Activated T-cell treated with anti-CD3 and anti-CD28 coated beads, Interleukin-2, amount 50 U/mL, for 4 hours (primary cell): ENCODE measurements at regions not wholly inside any gene's neighbourhood (a gene's known extent, or its start where the extent isn't known, plus 50 kb on each side); places are given as distances from the start of the nearest gene placed in this dataset.

ENCODE experiments used
- ATAC-seq, 2 donors: fragments of 200-7000 bp; cut with Tn5 transposase; one replicate each; pipeline ENCODE4 v1.10.0; 2021
- DNase-seq: peaks from one replicate; pipeline ENCODE4 v3.0.0-alpha.2; 2020
- H3K27me3 Mint-ChIP-seq: one replicate; pipeline ENCODE4 v1.8.0; 2021; ENCODE audit warnings: low read depth, mixed read lengths
- H3K36me3 Mint-ChIP-seq: one replicate; pipeline ENCODE4 v1.8.0; 2022; ENCODE audit warnings: mixed read lengths; ENCODE audit not compliant: insufficient read depth
- H3K4me1 Mint-ChIP-seq: one replicate; pipeline ENCODE4 v1.8.0; 2021; ENCODE audit warnings: low read depth, mixed read lengths
- H3K4me3 Mint-ChIP-seq: one replicate; pipeline ENCODE4 v1.8.0; 2021; ENCODE audit warnings: mild to moderate bottlenecking, moderate library complexity, mixed read lengths
- H3K9me3 Mint-ChIP-seq: one replicate; pipeline ENCODE4 v1.8.0; 2021; ENCODE audit warnings: mixed read lengths

DNA sequence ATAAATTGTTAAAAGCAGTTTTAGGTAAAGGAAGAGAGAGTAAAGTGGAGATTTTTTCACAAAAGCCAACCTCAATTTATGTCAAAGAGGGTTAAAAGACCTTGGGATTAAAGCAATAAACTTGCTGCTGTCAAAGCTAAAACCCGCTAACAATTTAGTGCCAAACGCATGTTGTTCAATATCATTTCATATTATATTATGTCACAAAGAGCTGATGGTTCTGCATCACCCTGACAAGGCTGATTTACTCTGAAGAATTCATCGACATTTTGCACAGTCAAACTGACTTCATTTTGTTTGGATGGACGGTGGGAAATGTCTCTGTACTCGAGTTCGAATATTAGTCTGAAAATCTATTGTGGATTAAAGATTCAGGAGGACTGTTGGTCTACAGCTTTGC, 315.8 kb upstream of the TSHZ3 start:
- H3K4me1 Mint-ChIP-seq, result no peaks in the 10 kb centered on the region
- H3K36me3 Mint-ChIP-seq, result no peaks in the 10 kb centered on the region
- ATAC-seq (no peak), DNase-seq (no peak)
- no peaks in the 10 kb centered on the region for H3K27me3 Mint-ChIP-seq
- H3K4me3 Mint-ChIP-seq, result no peak overlapping the region
- no peaks in the 10 kb centered on the region for H3K9me3 Mint-ChIP-seq

DNA sequence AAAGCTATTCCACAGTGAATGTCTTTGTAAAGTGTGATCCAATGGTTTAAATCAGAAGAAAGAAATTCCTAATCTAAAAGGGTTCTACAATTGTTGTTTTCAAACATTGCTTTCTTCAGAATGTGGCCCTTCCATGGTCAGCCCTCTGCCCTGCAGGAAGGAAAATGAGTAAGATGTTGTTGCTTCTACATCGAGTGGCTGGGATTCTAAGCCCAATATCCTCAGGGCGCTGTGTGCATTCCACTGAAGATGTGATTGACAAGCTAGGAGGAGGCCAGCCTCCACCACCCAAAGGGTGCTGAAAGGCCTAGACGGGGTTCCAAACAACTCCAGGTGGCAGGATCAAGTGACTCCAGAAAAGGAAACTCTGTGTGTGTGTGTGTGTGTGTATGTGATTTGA, 316.9 kb upstream of the TSHZ3 start:
- no peaks in the 10 kb centered on the region for H3K9me3 Mint-ChIP-seq
- H3K4me3 Mint-ChIP-seq, result no peak overlapping the region
- ATAC-seq (no peak), DNase-seq (no peak)
- no peaks in the 10 kb centered on the region for H3K4me1 Mint-ChIP-seq
- no peaks in the 10 kb centered on the region for H3K36me3 Mint-ChIP-seq
- no peaks in the 10 kb centered on the region for H3K27me3 Mint-ChIP-seq

GRCh38 chr19:31667106-31667505, 317.9 kb upstream of the TSHZ3 start:
- no peaks in the 10 kb centered on the region for H3K4me1 Mint-ChIP-seq
- H3K4me3 Mint-ChIP-seq, result no peak overlapping the region
- H3K9me3 Mint-ChIP-seq, result no peaks in the 10 kb centered on the region
- no peaks in the 10 kb centered on the region for H3K36me3 Mint-ChIP-seq
- DNase-seq, result no peak
- no peaks in the 10 kb centered on the region for H3K27me3 Mint-ChIP-seq
- ATAC-seq, result no peak

- H3K27me3 Mint-ChIP-seq, result peaks cover 2% of the 10 kb centered on the region
- DNase-seq (no peak), ATAC-seq (no peak)
- H3K9me3 Mint-ChIP-seq, result no peaks in the 10 kb centered on the region
- no peaks in the 10 kb centered on the region for H3K4me1 Mint-ChIP-seq
- H3K36me3 Mint-ChIP-seq, result no peaks in the 10 kb centered on the region
- H3K4me3 Mint-ChIP-seq, result no peak overlapping the region
Observed at GRCh38 chr19:31668921-31669320, 319.7 kb upstream of the TSHZ3 start.

DNA sequence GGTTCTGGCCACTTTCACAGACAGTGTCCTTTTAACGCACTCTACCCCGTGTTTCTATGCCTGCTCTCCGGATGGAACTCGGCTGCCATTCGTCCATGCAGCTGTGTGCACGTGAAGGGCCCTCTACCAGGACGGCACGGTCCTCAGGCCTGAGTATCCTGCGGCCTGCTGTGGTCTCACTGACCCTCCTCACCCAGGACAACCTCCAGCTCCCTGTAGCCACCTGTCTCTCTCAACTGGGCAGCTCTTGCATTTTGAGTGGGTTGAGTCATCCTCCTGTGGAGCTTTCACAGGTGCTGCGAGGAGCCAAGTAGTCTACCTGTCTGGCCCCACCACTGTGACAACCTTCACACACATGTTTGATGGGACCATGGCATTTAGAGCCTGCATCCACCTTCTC, 321.7 kb upstream of the TSHZ3 start:
- Mint-ChIP-seq H3K4me1 (no peaks in the 10 kb centered on the region), H3K9me3 (no peaks in the 10 kb centered on the region), H3K36me3 (no peaks in the 10 kb centered on the region), H3K4me3 (no peak overlapping the region), H3K27me3 (peaks cover 4% of the 10 kb centered on the region)
- no peak for DNase-seq
- ATAC-seq, result no peak

DNA sequence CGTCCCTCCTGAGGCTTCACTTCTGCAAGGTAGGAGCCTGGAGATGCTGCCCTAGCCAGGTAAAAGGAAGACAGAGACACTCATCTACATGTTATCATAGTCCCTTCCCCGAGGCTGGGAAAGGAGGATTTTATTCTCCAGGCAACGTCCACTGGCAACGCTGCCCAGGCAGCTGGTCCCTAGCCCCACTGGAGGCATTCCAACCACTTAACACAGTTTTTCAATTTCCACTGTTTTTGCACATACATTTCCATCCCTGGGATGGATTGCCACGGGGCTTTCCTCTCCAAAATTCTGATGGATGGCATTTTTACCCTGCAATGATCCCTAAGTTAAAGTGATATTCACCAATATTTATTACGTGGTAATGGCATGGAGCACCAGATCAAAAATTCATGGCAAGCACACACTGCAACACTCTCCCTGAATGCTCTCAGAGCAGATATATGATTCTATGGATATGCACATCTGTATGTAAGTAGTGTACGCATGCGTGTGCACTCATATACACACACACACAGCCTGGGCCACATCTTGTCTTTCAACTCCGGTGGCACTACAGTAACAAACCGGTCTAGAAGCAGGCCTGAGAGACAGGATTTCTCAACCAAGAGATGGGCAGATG, 322.3 kb upstream of the TSHZ3 start:
- H3K27me3 Mint-ChIP-seq, result peaks cover 4% of the 10 kb centered on the region
- no peaks in the 10 kb centered on the region for H3K4me1 Mint-ChIP-seq

DNA sequence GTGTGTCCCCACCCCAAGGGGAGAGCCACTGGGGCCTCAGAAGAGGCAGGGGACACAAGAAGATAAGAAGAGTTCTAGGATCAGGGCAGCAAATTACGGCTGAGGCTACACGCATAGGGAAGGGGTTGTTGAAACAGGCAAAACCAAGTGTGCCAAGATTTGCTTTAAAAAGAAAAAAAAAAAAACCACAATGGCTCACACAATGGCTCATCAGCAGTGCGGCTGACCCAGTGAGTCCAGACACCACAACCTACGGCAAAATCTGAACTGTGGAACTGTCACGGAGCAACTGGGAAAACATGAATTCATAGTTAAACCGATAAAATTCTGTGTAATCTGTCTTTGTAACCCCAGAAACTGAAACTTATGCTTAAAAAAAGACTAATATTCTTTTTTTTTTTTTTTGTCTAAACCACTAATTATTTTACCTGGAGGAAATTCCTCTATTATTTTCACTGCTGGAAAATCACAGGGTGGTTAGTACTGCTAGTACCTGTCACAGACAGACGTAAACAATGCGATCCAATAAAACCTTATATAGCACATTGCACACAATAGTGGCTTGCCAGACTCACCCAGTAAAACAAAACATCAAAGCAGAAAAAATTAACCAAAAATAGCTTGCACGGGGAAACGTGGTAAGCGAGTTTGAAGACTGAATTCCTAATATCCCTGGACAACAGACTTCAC, 325.4 kb upstream of the TSHZ3 start:
- ATAC-seq (no peak), DNase-seq (no peak)
- Mint-ChIP-seq H3K4me1 (no peaks in the 10 kb centered on the region), H3K27me3 (peaks cover 7% of the 10 kb centered on the region), H3K9me3 (no peaks in the 10 kb centered on the region), H3K36me3 (no peaks in the 10 kb centered on the region), H3K4me3 (no peak overlapping the region)

More for the DNA sequence above, 322.3 kb upstream of the TSHZ3 start:
- Mint-ChIP-seq H3K4me3 (no peak overlapping the region), H3K36me3 (no peaks in the 10 kb centered on the region), H3K9me3 (no peaks in the 10 kb centered on the region)
- no peak for DNase-seq
- ATAC-seq, result no peak

DNA sequence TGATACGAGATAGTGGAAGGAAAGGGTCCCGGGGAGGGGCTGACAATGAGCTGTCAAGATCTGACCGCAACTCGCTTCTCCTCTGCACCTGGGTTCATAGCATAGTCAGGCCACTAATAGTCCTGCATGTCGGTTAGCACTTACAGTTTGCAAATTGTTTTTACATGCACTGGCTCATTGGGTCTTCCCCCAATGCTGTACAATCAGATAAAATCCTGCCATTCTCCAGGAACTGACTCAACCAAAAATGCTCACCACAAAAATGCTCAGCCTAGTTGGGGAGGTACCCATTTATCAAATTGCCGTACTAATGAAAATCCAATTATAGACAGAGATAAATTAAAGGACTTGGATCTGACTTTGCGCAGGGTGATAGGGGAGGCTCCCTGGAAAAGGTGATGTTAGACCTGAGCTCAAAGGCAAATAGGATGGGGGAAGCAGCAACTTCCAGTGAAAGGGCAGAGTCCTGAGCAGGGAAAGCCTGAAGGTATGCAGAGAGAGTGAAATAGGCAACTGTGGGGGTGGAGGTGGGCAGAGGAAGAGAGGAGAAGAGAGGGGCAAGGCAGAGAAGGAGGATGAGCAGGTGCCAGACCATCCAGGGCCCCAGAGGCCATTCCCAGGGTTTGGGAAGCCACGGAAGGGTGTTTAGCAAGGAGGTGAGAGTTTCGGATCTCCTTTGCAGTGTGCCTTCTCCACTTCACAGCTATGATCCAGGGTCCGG, 326.1 kb upstream of the TSHZ3 start:
- no peaks in the 10 kb centered on the region for H3K4me1 Mint-ChIP-seq
- no peak for ATAC-seq

GRCh38 chr19:31676271-31677004, 327.2 kb upstream of the TSHZ3 start:
- no peak for DNase-seq
- Mint-ChIP-seq H3K4me3 (no peak overlapping the region), H3K9me3 (no peaks in the 10 kb centered on the region), H3K4me1 (no peaks in the 10 kb centered on the region), H3K27me3 (peaks cover 7% of the 10 kb centered on the region), H3K36me3 (no peaks in the 10 kb centered on the region)
- no peak for ATAC-seq

More for the DNA sequence above, 326.1 kb upstream of the TSHZ3 start:
- Mint-ChIP-seq H3K27me3 (peaks cover 7% of the 10 kb centered on the region), H3K4me3 (no peak overlapping the region), H3K36me3 (no peaks in the 10 kb centered on the region), H3K9me3 (no peaks in the 10 kb centered on the region)
- DNase-seq, result no peak

DNA sequence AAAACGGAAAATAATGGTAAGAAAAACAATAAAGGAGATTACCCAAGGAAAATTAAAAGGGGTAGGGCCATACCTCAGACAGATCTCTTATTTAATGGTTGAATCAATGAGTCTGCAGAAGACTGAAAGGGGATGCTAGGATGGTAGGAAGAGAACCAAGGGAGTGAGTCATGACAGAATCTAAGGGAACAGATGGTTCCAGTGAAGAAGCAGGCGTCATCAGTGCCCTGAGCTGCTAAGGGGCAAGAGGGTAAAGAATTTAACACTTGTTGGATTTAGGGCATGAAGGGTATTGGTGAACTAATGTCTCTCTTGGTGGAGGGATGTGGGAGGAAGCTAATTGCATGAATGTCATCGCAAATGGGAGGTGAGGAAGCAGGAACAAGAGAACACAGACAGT, 329.2 kb upstream of the TSHZ3 start:
- H3K4me3 Mint-ChIP-seq, result no peak overlapping the region
- no peaks in the 10 kb centered on the region for H3K9me3 Mint-ChIP-seq
- H3K4me1 Mint-ChIP-seq, result no peaks in the 10 kb centered on the region
- H3K36me3 Mint-ChIP-seq, result no peaks in the 10 kb centered on the region
- ATAC-seq, result no peak
- H3K27me3 Mint-ChIP-seq, result peaks cover 5% of the 10 kb centered on the region
- no peak for DNase-seq

DNA sequence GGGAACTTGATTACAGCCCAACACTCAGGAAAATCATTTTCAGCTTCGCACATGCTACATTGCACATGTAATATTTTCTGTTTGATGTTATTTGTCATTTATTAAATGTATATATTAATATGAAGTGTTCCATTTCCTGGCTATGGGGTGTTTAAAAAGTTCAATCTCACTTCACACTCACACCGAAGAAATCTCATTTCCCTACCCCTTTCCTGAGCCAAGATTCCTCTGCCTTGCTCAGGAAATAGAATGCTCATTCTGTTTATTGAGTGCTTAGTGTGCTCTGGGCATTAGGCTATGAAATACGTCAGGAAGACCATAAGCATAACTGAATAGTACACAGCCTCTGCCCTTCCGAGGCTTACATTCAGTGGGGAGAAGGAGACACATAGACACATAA, 331.9 kb upstream of the TSHZ3 start:
- Mint-ChIP-seq H3K27me3 (peaks cover 3% of the 10 kb centered on the region), H3K4me1 (no peaks in the 10 kb centered on the region), H3K4me3 (no peak overlapping the region), H3K9me3 (peaks cover 7% of the 10 kb centered on the region), H3K36me3 (no peaks in the 10 kb centered on the region)
- ATAC-seq (no peak), DNase-seq (no peak)

DNA sequence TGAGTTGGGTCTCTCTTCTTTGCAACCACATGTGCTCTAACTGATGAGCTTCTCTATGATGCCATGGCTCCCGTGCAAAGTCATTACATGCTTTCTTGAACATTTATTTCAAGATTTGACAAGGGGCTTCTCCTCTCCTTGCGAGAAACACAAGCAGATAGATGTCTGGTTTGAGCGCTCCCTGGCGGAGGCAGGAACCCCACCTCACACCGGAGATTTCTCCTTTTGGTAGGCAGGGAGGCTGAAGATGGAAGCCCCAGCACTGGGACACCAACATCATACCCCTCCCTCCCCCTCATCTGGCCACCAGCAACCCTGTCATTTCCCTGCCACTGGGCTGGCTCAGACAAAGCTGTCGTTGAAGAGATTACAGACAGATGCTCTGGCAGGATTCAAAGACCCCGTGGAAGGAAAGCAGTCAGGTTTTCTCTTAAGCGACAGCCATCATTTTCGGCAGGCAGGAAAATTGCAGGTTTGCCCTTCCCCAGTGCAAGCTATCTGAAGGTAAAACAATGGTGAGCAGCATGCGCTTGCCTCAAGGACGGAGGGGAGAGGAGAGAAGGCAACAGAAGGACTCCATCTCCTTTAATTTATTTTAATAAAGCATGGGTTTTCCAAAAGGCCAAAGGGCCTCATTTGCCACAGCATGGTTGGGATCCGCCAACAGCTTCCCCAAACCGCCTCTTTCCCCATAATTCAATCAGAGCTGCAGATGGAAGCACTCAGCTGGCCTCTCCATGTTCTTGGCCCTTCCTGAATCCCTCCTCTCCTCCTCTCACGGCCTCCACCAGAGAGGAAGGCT, 344.1 kb upstream of the TSHZ3 start:
- no peak overlapping the region for H3K4me3 Mint-ChIP-seq
- no peak for ATAC-seq
- H3K36me3 Mint-ChIP-seq, result no peaks in the 10 kb centered on the region
- no peaks in the 10 kb centered on the region for H3K27me3 Mint-ChIP-seq
- no peak for DNase-seq
- H3K9me3 Mint-ChIP-seq, result no peaks in the 10 kb centered on the region
- H3K4me1 Mint-ChIP-seq, result no peaks in the 10 kb centered on the region

DNA sequence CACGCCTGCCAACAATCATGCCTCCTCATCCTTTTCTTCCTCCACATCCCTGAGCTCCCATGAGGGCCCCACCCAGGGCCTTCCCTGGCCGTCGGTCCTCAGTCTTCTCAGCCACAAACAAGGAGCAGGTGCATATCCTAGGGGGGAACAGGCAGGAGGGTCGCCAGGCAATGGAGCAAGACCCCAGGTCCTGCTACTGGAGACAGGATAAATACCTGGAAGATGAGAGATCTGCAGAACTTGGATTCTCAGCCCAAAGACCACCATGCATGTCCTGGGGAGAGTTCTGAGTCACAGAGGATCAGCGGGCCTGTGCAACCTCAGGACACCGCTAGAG, 344.7 kb upstream of the TSHZ3 start:
- no peak overlapping the region for H3K4me3 Mint-ChIP-seq
- H3K4me1 Mint-ChIP-seq, result no peaks in the 10 kb centered on the region
- ATAC-seq (no peak), DNase-seq (no peak)
- H3K27me3 Mint-ChIP-seq, result no peaks in the 10 kb centered on the region
- no peaks in the 10 kb centered on the region for H3K9me3 Mint-ChIP-seq
- no peaks in the 10 kb centered on the region for H3K36me3 Mint-ChIP-seq

- no peaks in the 10 kb centered on the region for H3K27me3 Mint-ChIP-seq
- no peaks in the 10 kb centered on the region for H3K9me3 Mint-ChIP-seq
- DNase-seq, result no peak
- no peaks in the 10 kb centered on the region for H3K4me1 Mint-ChIP-seq
- no peak for ATAC-seq
- H3K36me3 Mint-ChIP-seq, result no peaks in the 10 kb centered on the region
- no peak overlapping the region for H3K4me3 Mint-ChIP-seq
Observed at GRCh38 chr19:31694761-31695160, 345.5 kb upstream of the TSHZ3 start.
